GM18907 (cell line): ENCODE measurements at regions not wholly inside any gene's neighbourhood (a gene's known extent, or its start where the extent isn't known, plus 50 kb on each side); places are given as distances from the start of the nearest gene placed in this dataset.

Experiments used
- ATAC-seq: cut with Tn5 transposase; IDR thresholded peaks from one replicate; pipeline ENCODE4 v1.9.1; 2021; ENCODE audit warnings: mild to moderate bottlenecking, moderate library complexity; ENCODE audit not compliant: unreplicated experiment

GRCh38 chr6:156526081-156526480 lies 251.1 kb upstream of the ARID1B start:
- no peak for ATAC-seq

- no peak for ATAC-seq
Observed at GRCh38 chr6:156525541-156525940, 251.6 kb upstream of the ARID1B start.

- ATAC-seq, result no peak
Observed at GRCh38 chr6:156519940-156520339, 257.2 kb upstream of the ARID1B start.

GRCh38 chr6:156517088-156517487 lies 260.1 kb upstream of the ARID1B start:
- ATAC-seq, result no peak

- no peak for ATAC-seq
Observed at GRCh38 chr6:156515242-156515641, 261.9 kb upstream of the ARID1B start.

GRCh38 chr6:156513504-156513903 lies 263.7 kb upstream of the ARID1B start:
- no peak for ATAC-seq

GRCh38 chr6:156511570-156511969 lies 265.6 kb upstream of the ARID1B start:
- no peak for ATAC-seq

GRCh38 chr6:156511051-156511450 lies 266.1 kb upstream of the ARID1B start:
- no peak for ATAC-seq

- ATAC-seq, result no peak
Observed at GRCh38 chr6:156510242-156510641, 266.9 kb upstream of the ARID1B start.

GRCh38 chr6:156509496-156509895 lies 267.7 kb upstream of the ARID1B start:
- no peak for ATAC-seq

GRCh38 chr6:156508923-156509322 lies 268.3 kb upstream of the ARID1B start:
- no peak for ATAC-seq

GRCh38 chr6:156508126-156508525 lies 269.1 kb upstream of the ARID1B start:
- ATAC-seq, result no peak

GRCh38 chr6:156507656-156508055 lies 269.5 kb upstream of the ARID1B start:
- no peak for ATAC-seq

GRCh38 chr6:156507106-156507505 lies 270.1 kb upstream of the ARID1B start:
- ATAC-seq, result no peak

- ATAC-seq, result no peak
Observed at GRCh38 chr6:156502969-156503504, 274.1 kb upstream of the ARID1B start.

- no peak for ATAC-seq
Observed at GRCh38 chr6:156497618-156498017, 279.6 kb upstream of the ARID1B start.

GRCh38 chr6:156487877-156488276 lies 289.3 kb upstream of the ARID1B start:
- ATAC-seq, result no peak

GRCh38 chr6:156485150-156485549 lies 292.0 kb upstream of the ARID1B start:
- ATAC-seq, result no peak

GRCh38 chr6:156474507-156475120 lies 302.6 kb upstream of the ARID1B start:
- no peak for ATAC-seq

- no peak for ATAC-seq
Observed at GRCh38 chr6:156471000-156471399, 306.2 kb upstream of the ARID1B start.

- no peak for ATAC-seq
Observed at GRCh38 chr6:156464100-156464878, 312.9 kb upstream of the ARID1B start.

GRCh38 chr6:156461647-156462046 lies 315.5 kb upstream of the ARID1B start:
- ATAC-seq, result no peak
